HL-60 (cell line): ENCODE measurements at regions not wholly inside any gene's neighbourhood (a gene's known extent, or its start where the extent isn't known, plus 50 kb on each side); places are given as distances from the start of the nearest gene placed in this dataset.

ENCODE experiments used
- CTCF ChIP-seq: IDR thresholded peaks from one replicate; pipeline ENCODE4 v1.5.1; 2011; ENCODE audit warnings: low read length, control low read depth, inconsistent platforms; ENCODE audit not compliant: insufficient read depth
- GABPA ChIP-seq: IDR thresholded peaks from 2 replicates; pipeline ENCODE4 v1.6.1; 2012; ENCODE audit warnings: low read depth
- POLR2AphosphoS5 ChIP-seq: IDR thresholded peaks from 2 replicates; pipeline ENCODE4 v1.6.1; 2012; ENCODE audit warnings: low read depth
- REST ChIP-seq: IDR thresholded peaks from 2 replicates; pipeline ENCODE4 v1.6.1; 2012; ENCODE audit warnings: low read depth; ENCODE audit not compliant: insufficient replicate concordance

DNA sequence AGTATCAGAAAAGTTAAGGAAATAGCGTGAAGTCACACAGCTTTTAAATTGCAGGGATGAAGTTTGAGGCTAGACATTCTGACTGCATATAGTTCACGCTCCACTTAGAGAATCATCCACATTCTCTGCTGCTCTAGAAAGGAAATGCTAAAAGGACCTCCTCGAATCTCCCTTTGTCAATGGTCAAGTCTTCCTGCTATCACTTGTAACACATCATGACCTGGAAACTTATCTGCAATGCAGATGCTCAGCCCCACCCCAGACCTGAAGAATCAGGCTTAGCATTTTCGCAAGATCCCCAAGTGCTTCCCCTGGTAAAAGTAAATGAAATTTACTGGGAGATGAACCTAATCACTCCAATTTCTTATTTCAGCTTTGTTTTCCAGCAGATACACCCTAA is 372.1 kb downstream of the LIG4 start:
- TF ChIP-seq CTCF = no peak
- no peak for TF ChIP-seq POLR2AphosphoS5
- TF ChIP-seq GABPA = no peak
- TF ChIP-seq REST = no peak
